ENCODE measurements at regions not wholly inside any gene's neighbourhood (a gene's known extent, or its start where the extent isn't known, plus 50 kb on each side); places are given as distances from the start of the nearest gene placed in this dataset.

- Histone ChIP-seq H3K4me3 (ENCODE audit: low read length in 3 of 3) (no peak overlapping the region), H3K36me3 (ENCODE audit: control insufficient read depth in 2 of 3, insufficient read depth in 3 of 3, low read length in 3 of 3) (no peaks in the 10 kb centered on the region), H3K4me1 (ENCODE audit: control insufficient read depth in 2 of 3, insufficient read depth in 2 of 3, low read depth in 1 of 3, low read length in 3 of 3) (no peaks in the 10 kb centered on the region), H3K27ac (ENCODE audit: low read depth in 2 of 2, low read length in 2 of 2) (no peak overlapping the region), H3K9me3 (ENCODE audit: control insufficient read depth in 2 of 3, insufficient read depth in 1 of 3, low read length in 3 of 3) (no peaks in the 10 kb centered on the region), H3K9ac (ENCODE audit: low read length in 3 of 3) (no peak overlapping the region), H3K27me3 (ENCODE audit: control insufficient read depth, insufficient read depth, low read length) (no peaks in the 10 kb centered on the region)
- no peak for TF ChIP-seq CTCF (IDR thresholded peaks at IDR 0.05; ENCODE audit: borderline replicate concordance, extremely low read depth, insufficient read depth)
- no peak for DNase-seq
- no peak for FAIRE-seq
- intact Hi-C loops (cut with DNase I), result no loop called here
Measured at GRCh38 chr12:14188744-14189143, 176.7 kb upstream of the ATF7IP start.

DNA sequence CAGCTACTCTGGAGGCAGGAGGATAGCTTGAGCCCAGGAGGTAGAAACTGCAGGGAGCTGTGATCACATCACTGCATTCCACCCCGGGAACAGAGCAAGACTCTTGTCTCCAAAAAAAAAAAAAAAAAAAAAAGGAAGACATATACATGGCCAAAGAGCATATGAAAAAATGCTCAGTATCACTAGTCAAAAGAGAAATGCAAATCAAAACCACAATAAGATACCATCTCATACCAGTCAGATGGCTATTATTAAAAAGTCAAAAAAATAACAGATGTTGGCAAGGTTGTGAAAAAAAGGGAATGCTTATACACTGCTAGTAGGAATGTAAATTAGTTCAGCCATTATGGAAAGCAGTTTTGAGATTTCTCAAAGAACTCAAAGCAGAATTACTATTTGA, 174.8 kb upstream of the ATF7IP start:
- intact Hi-C loops (cut with DNase I), result no loop called here
- no peak overlapping the region for H3K9ac ChIP-seq (ENCODE audit: low read length in 3 of 3)
- no peak for DNase-seq
- no peaks in the 10 kb centered on the region for H3K4me1 ChIP-seq (ENCODE audit: control insufficient read depth in 2 of 3, insufficient read depth in 2 of 3, low read depth in 1 of 3, low read length in 3 of 3)
- no peaks in the 10 kb centered on the region for H3K27me3 ChIP-seq (ENCODE audit: control insufficient read depth, insufficient read depth, low read length)
- no peak overlapping the region for H3K4me3 ChIP-seq (ENCODE audit: low read length in 3 of 3)
- no peak overlapping the region for H3K27ac ChIP-seq (ENCODE audit: low read depth in 2 of 2, low read length in 2 of 2)
- FAIRE-seq, result no peak
- TF ChIP-seq CTCF (IDR thresholded peaks at IDR 0.05; ENCODE audit: borderline replicate concordance, extremely low read depth, insufficient read depth), result no peak
- H3K9me3 ChIP-seq (ENCODE audit: control insufficient read depth in 2 of 3, insufficient read depth in 1 of 3, low read length in 3 of 3), result no peaks in the 10 kb centered on the region
- no peaks in the 10 kb centered on the region for H3K36me3 ChIP-seq (ENCODE audit: control insufficient read depth in 2 of 3, insufficient read depth in 3 of 3, low read length in 3 of 3)

- Histone ChIP-seq H3K27ac (ENCODE audit: low read depth in 2 of 2, low read length in 2 of 2) (no peak overlapping the region), H3K27me3 (ENCODE audit: control insufficient read depth, insufficient read depth, low read length) (no peaks in the 10 kb centered on the region), H3K4me3 (ENCODE audit: low read length in 3 of 3) (no peak overlapping the region), H3K36me3 (ENCODE audit: control insufficient read depth in 2 of 3, insufficient read depth in 3 of 3, low read length in 3 of 3) (no peaks in the 10 kb centered on the region), H3K9ac (ENCODE audit: low read length in 3 of 3) (no peak overlapping the region), H3K9me3 (ENCODE audit: control insufficient read depth in 2 of 3, insufficient read depth in 1 of 3, low read length in 3 of 3) (no peaks in the 10 kb centered on the region), H3K4me1 (ENCODE audit: control insufficient read depth in 2 of 3, insufficient read depth in 2 of 3, low read depth in 1 of 3, low read length in 3 of 3) (no peaks in the 10 kb centered on the region)
- intact Hi-C loops (cut with DNase I), result no loop called here
- no peak for DNase-seq
- no peak for FAIRE-seq
- TF ChIP-seq CTCF (IDR thresholded peaks at IDR 0.05; ENCODE audit: borderline replicate concordance, extremely low read depth, insufficient read depth), result no peak
Measured at GRCh38 chr12:14191612-14192011, 173.9 kb upstream of the ATF7IP start.

DNA sequence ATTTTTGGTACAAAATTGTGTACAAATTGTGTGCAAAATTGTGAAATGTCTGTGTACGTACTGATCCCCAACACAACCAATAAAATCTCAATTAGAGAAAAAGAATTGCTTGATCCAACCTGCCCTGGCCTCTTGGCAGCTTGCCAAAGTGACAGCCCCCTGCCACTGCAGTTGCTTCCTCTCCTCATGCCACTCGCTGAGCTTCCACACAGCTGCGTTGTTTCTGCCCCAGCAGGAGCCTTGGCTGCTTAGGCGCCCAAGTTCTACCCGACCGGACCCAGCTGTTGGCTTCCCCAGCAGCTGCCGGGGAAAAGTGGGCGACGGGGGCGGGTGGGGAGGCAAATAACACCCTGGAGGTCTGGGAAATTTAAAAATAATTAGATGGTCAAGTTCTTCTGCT, 171.8 kb upstream of the ATF7IP start:
- H3K27me3 ChIP-seq (ENCODE audit: control insufficient read depth, insufficient read depth, low read length), result no peaks in the 10 kb centered on the region
- H3K27ac ChIP-seq (ENCODE audit: low read depth in 2 of 2, low read length in 2 of 2), result no peak overlapping the region
- intact Hi-C loops (cut with DNase I), result no loop called here
- no peak overlapping the region for H3K4me3 ChIP-seq (ENCODE audit: low read length in 3 of 3)
- FAIRE-seq, result no peak
- no peak for TF ChIP-seq CTCF (IDR thresholded peaks at IDR 0.05; ENCODE audit: borderline replicate concordance, extremely low read depth, insufficient read depth)
- H3K36me3 ChIP-seq (ENCODE audit: control insufficient read depth in 2 of 3, insufficient read depth in 3 of 3, low read length in 3 of 3), result no peaks in the 10 kb centered on the region
- no peaks in the 10 kb centered on the region for H3K4me1 ChIP-seq (ENCODE audit: control insufficient read depth in 2 of 3, insufficient read depth in 2 of 3, low read depth in 1 of 3, low read length in 3 of 3)
- no peaks in the 10 kb centered on the region for H3K9me3 ChIP-seq (ENCODE audit: control insufficient read depth in 2 of 3, insufficient read depth in 1 of 3, low read length in 3 of 3)
- peak in 3 of 5 donors; percentile 17 to 53 (median 45) for DNase-seq
- no peak overlapping the region for H3K9ac ChIP-seq (ENCODE audit: low read length in 3 of 3)
